ENCODE measurements at regions not wholly inside any gene's neighbourhood (a gene's known extent, or its start where the extent isn't known, plus 50 kb on each side); places are given as distances from the start of the nearest gene placed in this dataset.

DNA sequence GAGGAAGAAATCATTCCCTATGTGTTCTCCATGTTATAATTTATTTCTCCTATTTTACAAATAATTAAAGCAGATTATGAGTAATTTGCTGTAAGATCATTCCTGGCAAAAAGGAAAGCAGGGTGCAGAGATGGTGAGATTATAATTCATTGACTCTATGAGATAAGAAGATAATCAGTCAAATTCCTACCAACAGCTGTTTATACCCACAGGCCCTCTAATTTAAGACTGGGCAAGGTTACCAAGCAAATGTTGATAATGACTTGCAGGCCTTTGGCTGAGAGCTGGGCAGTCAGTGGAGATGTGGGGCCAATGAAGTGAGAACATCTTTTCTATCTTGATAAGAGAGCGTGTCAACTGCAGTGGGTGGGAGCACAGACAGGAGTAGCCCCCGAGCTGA is 222.7 kb downstream of the ICE1 start:
- ATAC-seq, result no peak
- DNase-seq, result no peak
- Histone ChIP-seq H3K9me3 (no peaks in the 10 kb centered on the region), H3K4me3 (no peak overlapping the region), H3K4me1 (ENCODE audit: low read depth) (no peaks in the 10 kb centered on the region), H3K36me3 (ENCODE audit: low read depth) (no peaks in the 10 kb centered on the region)
- intact Hi-C loops (cut with DNase I, micrococcal nuclease), result no loop called here
- TF ChIP-seq, protein P1, sequence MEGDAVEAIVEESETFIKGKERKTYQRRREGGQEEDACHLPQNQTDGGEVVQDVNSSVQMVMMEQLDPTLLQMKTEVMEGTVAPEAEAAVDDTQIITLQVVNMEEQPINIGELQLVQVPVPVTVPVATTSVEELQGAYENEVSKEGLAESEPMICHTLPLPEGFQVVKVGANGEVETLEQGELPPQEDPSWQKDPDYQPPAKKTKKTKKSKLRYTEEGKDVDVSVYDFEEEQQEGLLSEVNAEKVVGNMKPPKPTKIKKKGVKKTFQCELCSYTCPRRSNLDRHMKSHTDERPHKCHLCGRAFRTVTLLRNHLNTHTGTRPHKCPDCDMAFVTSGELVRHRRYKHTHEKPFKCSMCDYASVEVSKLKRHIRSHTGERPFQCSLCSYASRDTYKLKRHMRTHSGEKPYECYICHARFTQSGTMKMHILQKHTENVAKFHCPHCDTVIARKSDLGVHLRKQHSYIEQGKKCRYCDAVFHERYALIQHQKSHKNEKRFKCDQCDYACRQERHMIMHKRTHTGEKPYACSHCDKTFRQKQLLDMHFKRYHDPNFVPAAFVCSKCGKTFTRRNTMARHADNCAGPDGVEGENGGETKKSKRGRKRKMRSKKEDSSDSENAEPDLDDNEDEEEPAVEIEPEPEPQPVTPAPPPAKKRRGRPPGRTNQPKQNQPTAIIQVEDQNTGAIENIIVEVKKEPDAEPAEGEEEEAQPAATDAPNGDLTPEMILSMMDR (IDR thresholded peaks at IDR 0.05), result no peak

DNA sequence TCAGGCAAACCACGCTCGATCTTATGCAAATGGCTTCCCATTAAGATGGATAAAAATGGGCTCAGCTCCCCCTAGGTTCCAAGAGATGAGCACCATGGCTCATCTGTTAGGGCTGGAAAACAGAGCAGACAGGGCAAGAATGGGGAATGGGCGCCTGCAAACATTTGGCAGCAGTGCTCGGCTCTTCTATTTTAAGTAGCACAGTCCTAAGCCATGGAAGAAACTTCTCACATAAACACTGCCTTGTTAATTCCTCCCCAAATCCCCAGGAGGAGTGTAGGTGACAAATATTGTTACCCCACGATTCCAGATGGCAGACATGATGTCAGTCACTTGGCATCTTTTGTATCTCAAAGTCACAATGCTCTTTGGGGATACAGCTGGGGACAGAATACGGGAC is 221.8 kb downstream of the ICE1 start:
- ATAC-seq, result no peak
- H3K4me3 ChIP-seq, result no peak overlapping the region
- H3K9me3 ChIP-seq, result no peaks in the 10 kb centered on the region
- no peak for DNase-seq
- TF ChIP-seq, protein P1 (IDR thresholded peaks at IDR 0.05), result no peak
- no peaks in the 10 kb centered on the region for H3K36me3 ChIP-seq (ENCODE audit: low read depth)
- intact Hi-C loops (cut with DNase I, micrococcal nuclease), result no loop called here
- no peaks in the 10 kb centered on the region for H3K4me1 ChIP-seq (ENCODE audit: low read depth)

DNA sequence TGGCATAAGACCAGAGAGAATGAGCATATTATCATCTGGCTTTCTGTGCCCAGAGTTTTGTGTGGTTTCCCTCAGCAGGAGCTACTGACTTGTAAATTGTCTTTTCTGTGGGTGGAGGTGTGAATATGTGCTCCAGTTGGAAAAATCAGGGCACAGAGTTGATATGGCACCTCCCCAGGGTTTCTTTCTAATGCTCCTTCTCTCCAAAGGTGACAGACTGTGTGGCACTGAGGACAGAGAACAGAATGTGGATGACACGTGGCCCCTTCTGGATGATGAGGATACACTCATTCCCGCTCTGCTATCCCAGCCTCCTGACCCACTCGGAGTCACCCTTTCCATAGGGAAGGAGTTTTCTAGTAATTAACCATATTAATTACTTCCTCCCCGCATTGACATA is 221.0 kb downstream of the ICE1 start:
- no peak for DNase-seq
- TF ChIP-seq, protein P1 (IDR thresholded peaks at IDR 0.05), result no peak
- no peak overlapping the region for H3K4me3 ChIP-seq
- intact Hi-C loops (cut with DNase I, micrococcal nuclease), result no loop called here
- no peaks in the 10 kb centered on the region for H3K4me1 ChIP-seq (ENCODE audit: low read depth)
- ATAC-seq, result no peak
- H3K36me3 ChIP-seq (ENCODE audit: low read depth), result no peaks in the 10 kb centered on the region
- H3K9me3 ChIP-seq, result no peaks in the 10 kb centered on the region

DNA sequence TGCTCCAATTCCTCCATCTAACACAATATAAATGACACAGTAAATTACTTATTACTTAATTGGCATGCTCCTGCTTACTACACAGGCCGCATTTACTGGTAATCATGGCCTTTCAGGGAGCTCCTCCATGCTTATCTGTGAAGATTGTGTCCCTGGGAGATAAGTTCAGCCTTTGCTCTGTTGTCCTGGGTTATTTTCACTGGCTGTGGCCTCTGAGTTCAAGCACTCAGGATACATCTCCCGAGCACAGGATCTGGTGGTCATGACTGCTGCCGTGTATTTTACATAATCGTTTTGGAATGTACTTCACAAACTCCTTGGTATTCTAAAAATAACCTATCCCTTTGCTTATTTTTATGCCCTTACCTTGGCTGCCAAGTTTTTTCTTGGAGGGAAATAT is 215.7 kb downstream of the ICE1 start:
- TF ChIP-seq, protein P1 (IDR thresholded peaks at IDR 0.05), result no peak
- Histone ChIP-seq H3K4me3 (no peak overlapping the region), H3K9me3 (no peaks in the 10 kb centered on the region), H3K36me3 (ENCODE audit: low read depth) (no peaks in the 10 kb centered on the region), H3K4me1 (ENCODE audit: low read depth) (no peaks in the 10 kb centered on the region)
- intact Hi-C loops (cut with DNase I, micrococcal nuclease), result no loop called here
- ATAC-seq (no peak), DNase-seq (no peak)

DNA sequence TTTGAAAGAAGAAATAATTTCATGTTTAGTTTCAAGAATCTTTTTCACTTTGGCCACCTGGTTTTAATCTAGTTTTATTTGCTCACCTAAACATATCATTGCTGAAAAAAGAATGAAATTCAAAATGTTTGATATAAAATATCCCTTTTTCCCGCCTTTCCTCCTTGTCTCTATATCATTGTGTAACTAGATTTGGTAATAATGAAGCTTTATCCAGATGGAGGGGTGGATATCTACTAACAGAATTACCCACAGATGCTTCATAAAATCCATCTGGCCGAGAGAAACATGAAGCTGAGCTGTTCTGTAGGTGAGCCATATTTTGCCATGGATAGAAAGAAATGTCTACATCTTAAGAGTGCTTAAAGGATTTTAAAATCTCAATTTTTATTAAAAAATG is 214.7 kb downstream of the ICE1 start:
- Histone ChIP-seq H3K9me3 (no peaks in the 10 kb centered on the region), H3K4me1 (ENCODE audit: low read depth) (no peaks in the 10 kb centered on the region), H3K36me3 (ENCODE audit: low read depth) (no peaks in the 10 kb centered on the region), H3K4me3 (no peak overlapping the region)
- TF ChIP-seq, protein P1 (IDR thresholded peaks at IDR 0.05), result no peak
- ATAC-seq (no peak), DNase-seq (no peak)
- intact Hi-C loops (cut with DNase I, micrococcal nuclease), result no loop called here

DNA sequence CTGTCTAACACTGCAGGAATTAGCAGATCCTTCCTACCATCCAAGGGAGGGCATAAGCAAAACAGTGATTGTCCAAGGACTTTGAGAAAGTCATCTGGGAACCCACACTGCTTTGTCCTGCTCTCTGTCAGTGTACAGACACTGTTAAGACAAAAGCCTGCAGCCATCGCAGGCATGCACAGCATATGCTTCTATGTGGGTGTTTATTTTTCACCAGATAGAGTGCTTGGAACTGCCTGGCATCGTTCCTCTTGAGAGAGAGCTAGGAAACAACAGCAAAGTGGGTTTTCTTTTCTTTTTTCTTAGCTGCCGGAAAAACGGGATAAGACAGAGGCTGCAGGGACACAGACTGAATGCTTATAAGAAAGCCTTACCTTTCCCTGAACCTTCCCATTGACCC is 212.3 kb downstream of the ICE1 start:
- intact Hi-C loops (cut with DNase I, micrococcal nuclease), result no loop called here
- H3K36me3 ChIP-seq (ENCODE audit: low read depth), result no peaks in the 10 kb centered on the region
- ATAC-seq (no peak), DNase-seq (no peak)
- no peak overlapping the region for H3K4me3 ChIP-seq
- TF ChIP-seq, protein P1 (IDR thresholded peaks at IDR 0.05), result no peak
- no peaks in the 10 kb centered on the region for H3K9me3 ChIP-seq
- H3K4me1 ChIP-seq (ENCODE audit: low read depth), result no peaks in the 10 kb centered on the region

Data from mucosa of descending colon (tissue), 3 donors.